ENCODE measurements at regions not wholly inside any gene's neighbourhood (a gene's known extent, or its start where the extent isn't known, plus 50 kb on each side); places are given as distances from the start of the nearest gene placed in this dataset.

- H3K27me3 ChIP-seq (ENCODE audit: insufficient read depth) = no peaks in the 10 kb centered on the region
- H3K79me2 ChIP-seq (ENCODE audit: insufficient read depth) = no peaks in the 10 kb centered on the region
- H3F3A ChIP-seq (replicated peaks; ENCODE audit: insufficient read depth) = no peaks in the 10 kb centered on the region
- H3K9me2 ChIP-seq = no peaks in the 10 kb centered on the region
- CTCF ChIA-PET = interaction anchor here (0.9 to 1.2 kb wide), 2 partner anchors 9 to 131 kb away, joined by 3 read pairs; no protein-coding TSS in a partner anchor
- no peak overlapping the region for H3K4me2 ChIP-seq
- H3K27ac ChIP-seq (ENCODE audit: low read depth in 2 of 2, low read length in 1 of 2) = no peak overlapping the region
- no peaks in the 10 kb centered on the region for H3K4me1 ChIP-seq (ENCODE audit: control insufficient read depth in 1 of 2, insufficient read depth in 2 of 2, low read depth in 1 of 2, low read length in 1 of 2)
- no peak overlapping the region for H2AFZ ChIP-seq (ENCODE audit: low read depth)
- H3K4me3 ChIP-seq (ENCODE audit: low read depth in 2 of 2, low read length in 1 of 2) = no peak overlapping the region
- no peaks in the 10 kb centered on the region for H3K9me3 ChIP-seq
- H4K20me1 ChIP-seq (ENCODE audit: insufficient read depth) = no peaks in the 10 kb centered on the region
- TF ChIP-seq TEAD4 (IDR thresholded peaks at IDR 0.05; ENCODE audit: borderline replicate concordance, insufficient read depth) (no peak), CHD2 (IDR thresholded peaks at IDR 0.05; ENCODE audit: low read length, partially characterized antibody) (no peak), FOXM1 (IDR thresholded peaks at IDR 0.05; ENCODE audit: low read depth) (no peak), POLR2AphosphoS5 (IDR thresholded peaks at IDR 0.05; ENCODE audit: low read depth, low read length) (no peak), MXI1 (IDR thresholded peaks at IDR 0.05; ENCODE audit: low read depth, low read length) (no peak), MAX (IDR thresholded peaks at IDR 0.05; ENCODE audit: low read depth) (no peak), RXRA (IDR thresholded peaks at IDR 0.05; ENCODE audit: borderline replicate concordance, low read depth) (no peak), RAD21 (IDR thresholded peaks at IDR 0.05; ENCODE audit: low read length) (no peak), YY1 (IDR thresholded peaks at IDR 0.05; ENCODE audit: low read depth) (no peak), SMC3 (IDR thresholded peaks at IDR 0.05; ENCODE audit: low read depth, low read length) (no peak)
- TF ChIP-seq, protein P1, sequence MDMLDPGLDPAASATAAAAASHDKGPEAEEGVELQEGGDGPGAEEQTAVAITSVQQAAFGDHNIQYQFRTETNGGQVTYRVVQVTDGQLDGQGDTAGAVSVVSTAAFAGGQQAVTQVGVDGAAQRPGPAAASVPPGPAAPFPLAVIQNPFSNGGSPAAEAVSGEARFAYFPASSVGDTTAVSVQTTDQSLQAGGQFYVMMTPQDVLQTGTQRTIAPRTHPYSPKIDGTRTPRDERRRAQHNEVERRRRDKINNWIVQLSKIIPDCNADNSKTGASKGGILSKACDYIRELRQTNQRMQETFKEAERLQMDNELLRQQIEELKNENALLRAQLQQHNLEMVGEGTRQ (IDR thresholded peaks at IDR 0.05; ENCODE audit: borderline replicate concordance, low read depth, low read length) = no peak
- TF ChIP-seq, protein P2, sequence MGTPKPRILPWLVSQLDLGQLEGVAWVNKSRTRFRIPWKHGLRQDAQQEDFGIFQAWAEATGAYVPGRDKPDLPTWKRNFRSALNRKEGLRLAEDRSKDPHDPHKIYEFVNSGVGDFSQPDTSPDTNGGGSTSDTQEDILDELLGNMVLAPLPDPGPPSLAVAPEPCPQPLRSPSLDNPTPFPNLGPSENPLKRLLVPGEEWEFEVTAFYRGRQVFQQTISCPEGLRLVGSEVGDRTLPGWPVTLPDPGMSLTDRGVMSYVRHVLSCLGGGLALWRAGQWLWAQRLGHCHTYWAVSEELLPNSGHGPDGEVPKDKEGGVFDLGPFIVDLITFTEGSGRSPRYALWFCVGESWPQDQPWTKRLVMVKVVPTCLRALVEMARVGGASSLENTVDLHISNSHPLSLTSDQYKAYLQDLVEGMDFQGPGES (IDR thresholded peaks at IDR 0.05; ENCODE audit: low read depth, low read length) = no peak
- TF ChIP-seq, protein P3, sequence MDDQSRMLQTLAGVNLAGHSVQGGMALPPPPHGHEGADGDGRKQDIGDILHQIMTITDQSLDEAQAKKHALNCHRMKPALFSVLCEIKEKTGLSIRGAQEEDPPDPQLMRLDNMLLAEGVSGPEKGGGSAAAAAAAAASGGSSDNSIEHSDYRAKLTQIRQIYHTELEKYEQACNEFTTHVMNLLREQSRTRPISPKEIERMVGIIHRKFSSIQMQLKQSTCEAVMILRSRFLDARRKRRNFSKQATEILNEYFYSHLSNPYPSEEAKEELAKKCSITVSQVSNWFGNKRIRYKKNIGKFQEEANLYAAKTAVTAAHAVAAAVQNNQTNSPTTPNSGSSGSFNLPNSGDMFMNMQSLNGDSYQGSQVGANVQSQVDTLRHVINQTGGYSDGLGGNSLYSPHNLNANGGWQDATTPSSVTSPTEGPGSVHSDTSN (IDR thresholded peaks at IDR 0.05) = no peak
- H3K36me3 ChIP-seq (replicated peaks in 1 of 2; ENCODE audit: control insufficient read depth in 1 of 2, insufficient read depth in 2 of 2, low read length in 1 of 2) = no peaks in the 10 kb centered on the region
- no peak for DNase-seq
- POLR2A ChIA-PET = no interaction called here
- no peak overlapping the region for H3K9ac ChIP-seq
Observed at GRCh38 chr3:170680593-170680992, 94.7 kb upstream of the SLC7A14 start.

DNA sequence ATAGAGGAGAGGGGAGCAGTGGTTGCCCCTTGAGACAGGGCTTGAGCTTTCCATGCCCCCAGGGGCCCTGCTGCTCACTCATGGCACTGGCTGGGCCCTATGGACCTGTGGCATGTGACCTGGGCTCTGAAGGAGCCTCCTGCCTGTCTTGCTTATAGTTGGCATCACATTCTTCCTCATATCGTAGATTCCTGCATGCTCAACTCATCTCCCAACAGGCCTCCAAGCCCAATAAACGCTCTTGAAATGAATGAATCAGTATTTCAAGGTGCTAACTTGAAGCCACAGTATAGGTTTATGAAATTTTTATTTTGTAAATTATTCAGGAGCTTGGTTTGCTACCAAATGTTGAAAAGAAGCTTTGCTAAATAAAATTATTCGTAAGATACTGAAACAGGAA lies 93.3 kb upstream of the SLC7A14 start:
- H2AFZ ChIP-seq (ENCODE audit: low read depth) = no peak overlapping the region
- H3K79me2 ChIP-seq (ENCODE audit: insufficient read depth) = no peaks in the 10 kb centered on the region
- H3K9ac ChIP-seq = no peak overlapping the region
- CTCF ChIA-PET = interaction anchor here (0.6 kb wide), 1 partner anchor 133 kb away, joined by 3 read pairs; no protein-coding TSS in a partner anchor
- DNase-seq = no peak
- no peaks in the 10 kb centered on the region for H4K20me1 ChIP-seq (ENCODE audit: insufficient read depth)
- H3K9me2 ChIP-seq = no peaks in the 10 kb centered on the region
- H3K4me3 ChIP-seq (ENCODE audit: low read depth in 2 of 2, low read length in 1 of 2) = no peak overlapping the region
- H3K27ac ChIP-seq (ENCODE audit: low read depth in 2 of 2, low read length in 1 of 2) = no peak overlapping the region
- no peak overlapping the region for H3K4me2 ChIP-seq
- H3K4me1 ChIP-seq (ENCODE audit: control insufficient read depth in 1 of 2, insufficient read depth in 2 of 2, low read depth in 1 of 2, low read length in 1 of 2) = no peaks in the 10 kb centered on the region
- H3K9me3 ChIP-seq = no peaks in the 10 kb centered on the region
- POLR2A ChIA-PET = no interaction called here
- TF ChIP-seq TEAD4 (IDR thresholded peaks at IDR 0.05; ENCODE audit: borderline replicate concordance, insufficient read depth) (no peak), MEF2A (IDR thresholded peaks at IDR 0.05; ENCODE audit: borderline replicate concordance, low read depth) (no peak), GABPA (IDR thresholded peaks at IDR 0.05; ENCODE audit: low read depth) (no peak), MXI1 (IDR thresholded peaks at IDR 0.05; ENCODE audit: low read depth, low read length) (no peak), NFIC (IDR thresholded peaks at IDR 0.05; ENCODE audit: borderline replicate concordance) (no peak), JUND (IDR thresholded peaks at IDR 0.05) (no peak)
- TF ChIP-seq, protein P4, sequence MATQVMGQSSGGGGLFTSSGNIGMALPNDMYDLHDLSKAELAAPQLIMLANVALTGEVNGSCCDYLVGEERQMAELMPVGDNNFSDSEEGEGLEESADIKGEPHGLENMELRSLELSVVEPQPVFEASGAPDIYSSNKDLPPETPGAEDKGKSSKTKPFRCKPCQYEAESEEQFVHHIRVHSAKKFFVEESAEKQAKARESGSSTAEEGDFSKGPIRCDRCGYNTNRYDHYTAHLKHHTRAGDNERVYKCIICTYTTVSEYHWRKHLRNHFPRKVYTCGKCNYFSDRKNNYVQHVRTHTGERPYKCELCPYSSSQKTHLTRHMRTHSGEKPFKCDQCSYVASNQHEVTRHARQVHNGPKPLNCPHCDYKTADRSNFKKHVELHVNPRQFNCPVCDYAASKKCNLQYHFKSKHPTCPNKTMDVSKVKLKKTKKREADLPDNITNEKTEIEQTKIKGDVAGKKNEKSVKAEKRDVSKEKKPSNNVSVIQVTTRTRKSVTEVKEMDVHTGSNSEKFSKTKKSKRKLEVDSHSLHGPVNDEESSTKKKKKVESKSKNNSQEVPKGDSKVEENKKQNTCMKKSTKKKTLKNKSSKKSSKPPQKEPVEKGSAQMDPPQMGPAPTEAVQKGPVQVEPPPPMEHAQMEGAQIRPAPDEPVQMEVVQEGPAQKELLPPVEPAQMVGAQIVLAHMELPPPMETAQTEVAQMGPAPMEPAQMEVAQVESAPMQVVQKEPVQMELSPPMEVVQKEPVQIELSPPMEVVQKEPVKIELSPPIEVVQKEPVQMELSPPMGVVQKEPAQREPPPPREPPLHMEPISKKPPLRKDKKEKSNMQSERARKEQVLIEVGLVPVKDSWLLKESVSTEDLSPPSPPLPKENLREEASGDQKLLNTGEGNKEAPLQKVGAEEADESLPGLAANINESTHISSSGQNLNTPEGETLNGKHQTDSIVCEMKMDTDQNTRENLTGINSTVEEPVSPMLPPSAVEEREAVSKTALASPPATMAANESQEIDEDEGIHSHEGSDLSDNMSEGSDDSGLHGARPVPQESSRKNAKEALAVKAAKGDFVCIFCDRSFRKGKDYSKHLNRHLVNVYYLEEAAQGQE (IDR thresholded peaks at IDR 0.05; ENCODE audit: low read depth, low read length) = no peak
- TF ChIP-seq, protein P1 (IDR thresholded peaks at IDR 0.05; ENCODE audit: borderline replicate concordance, low read depth, low read length) = no peak
- TF ChIP-seq, protein P3 (IDR thresholded peaks at IDR 0.05) = no peak
- H3F3A ChIP-seq (replicated peaks; ENCODE audit: insufficient read depth) = no peaks in the 10 kb centered on the region
- 89% methylated on average over 3 of the region's 3 CpGs for WGBS (ENCODE audit: low lambda C conversion rate)
- H3K27me3 ChIP-seq (ENCODE audit: insufficient read depth) = no peaks in the 10 kb centered on the region
- H3K36me3 ChIP-seq (replicated peaks in 1 of 2; ENCODE audit: control insufficient read depth in 1 of 2, insufficient read depth in 2 of 2, low read length in 1 of 2) = no peaks in the 10 kb centered on the region

Measured in SK-N-SH (cell line).